Ovary (tissue), 7 donors: ENCODE measurements at regions not wholly inside any gene's neighbourhood (a gene's known extent, or its start where the extent isn't known, plus 50 kb on each side); places are given as distances from the start of the nearest gene placed in this dataset.

Source experiments
- DNase-seq, 5 donors: peaks; one replicate each; pipeline ENCODE4 v3.0.0-alpha.2; 2019 to 2020
- H3K27ac ChIP-seq, 2 donors: fragments of 200-600 bp; one replicate each; pipeline versions ENCODE4 v1.5.1 to v1.8.0; 2019 to 2022
- H3K27me3 ChIP-seq: fragments of 200-600 bp; one replicate; pipeline ENCODE4 v1.8.0; 2022
- H3K36me3 ChIP-seq: fragments of 200-600 bp; sonication (generic); one replicate; pipeline ENCODE4 v1.5.1; 2019
- H3K4me1 ChIP-seq: one replicate; pipeline ENCODE4 v1.8.1; 2013; ENCODE audit warnings: mild to moderate bottlenecking, moderate library complexity; ENCODE audit not compliant: insufficient read depth
- H3K4me3 ChIP-seq: fragments of 200-600 bp; sonication (generic); one replicate; pipeline ENCODE4 v1.5.1; 2017
- H3K9me3 ChIP-seq, 2 donors: fragments of 200-600 bp in 1 of 2; sonication (generic) in 1 of 2; one replicate each; pipeline versions ENCODE4 v1.5.1 to v1.8.1; 2013 to 2019; ENCODE audit warnings: mild to moderate bottlenecking in 1 of 2, moderate library complexity in 1 of 2
- CTCF ChIP-seq, 3 donors: fragments of 450-650 bp in 2 of 3; fragments of 200-600 bp in 1 of 3; IDR thresholded peaks; one replicate each; pipeline versions ENCODE4 v1.5.1 to v1.8.0; 2016 to 2022; ENCODE audit warnings: antibody characterized with exemption in 3 of 3, mild to moderate bottlenecking in 1 of 3
- EP300 ChIP-seq: sonication (generic); formaldehyde crosslinking; IDR thresholded peaks from one replicate; pipeline ENCODE4 v1.6.1; 2017; ENCODE audit warnings: antibody characterized with exemption
- POLR2A ChIP-seq: fragments of 450-650 bp; IDR thresholded peaks from one replicate; pipeline ENCODE4 v1.6.1; 2017; ENCODE audit warnings: antibody characterized with exemption, mild to moderate bottlenecking, moderate library complexity
- WGBS, 3 donors: extraction: QIAGEN DNeasy Blood & Tissue Kit in 1 of 3; methylation state at CpG; one replicate each; pipeline versions ENCODE4 v1.1.5 to v1.1.7; 2013 to 2017; 5-methylcytosine and 5-hydroxymethylcytosine counted together
- intact Hi-C, 4 donors: fragments of 100-400 bp; cut with DNase I; formaldehyde crosslinking; loops; one replicate each; pipeline versions ENCODE4 v1.11.0 to v1.15.1; 2022 to 2023
- donor health status: DM: no; HTN: no; CAD: no; lungs with moderate emphysema.
- donor health status: DM: no; HTN: no; CAD: no.
- donor health status: Bipolar disorder and iron deficiency.
- donor health status: DM: no; HTN: no; CAD: no.
- donor health status: DM: yes; HTN: yes; CAD: no.

- H3K27ac ChIP-seq = peak overlapping the region in 1 of 2 donors; percentile 65
- peaks cover 24% of the 10 kb centered on the region for H3K4me1 ChIP-seq
- H3K9me3 ChIP-seq = no peaks in the 10 kb centered on the region
- TF ChIP-seq CTCF (IDR thresholded peaks at IDR 0.05) (no peak), EP300 (no peak), POLR2A (no peak)
- 79 to 90% (median 79%) methylated on average over 9 of the region's 9 CpGs for WGBS, 3 donors
- H3K36me3 ChIP-seq = no peaks in the 10 kb centered on the region
- H3K4me3 ChIP-seq = no peak overlapping the region
- intact Hi-C loops = no loop called here
- no peak for DNase-seq
- no peaks in the 10 kb centered on the region for H3K27me3 ChIP-seq
These were observed 226.6 kb upstream of the DIO3 start for GRCh38 chr14:101334656-101335055.

GRCh38 chr14:101335061-101335661 is 226.1 kb upstream of the DIO3 start:
- H3K4me3 ChIP-seq = no peak overlapping the region
- H3K27me3 ChIP-seq = no peaks in the 10 kb centered on the region
- H3K9me3 ChIP-seq = no peaks in the 10 kb centered on the region
- no peaks in the 10 kb centered on the region for H3K36me3 ChIP-seq
- peak; percentile 48 to 82 (median 71) for DNase-seq
- peaks cover 25% of the 10 kb centered on the region for H3K4me1 ChIP-seq
- peak overlapping the region in 1 of 2 donors; percentile 65 for H3K27ac ChIP-seq
- intact Hi-C loops = no loop called here
- WGBS, 3 donors = 16 to 29% (median 25%) methylated on average over 13 of the region's 13 CpGs
- TF ChIP-seq POLR2A (no peak), CTCF (IDR thresholded peaks at IDR 0.05) (no peak), EP300 (no peak)

GRCh38 chr14:101336183-101336582 is 225.1 kb upstream of the DIO3 start:
- TF ChIP-seq CTCF (IDR thresholded peaks at IDR 0.05) = no peak
- intact Hi-C loops = no loop called here
- Histone ChIP-seq H3K4me3 (no peak overlapping the region), H3K27me3 (no peaks in the 10 kb centered on the region), H3K27ac (peak overlapping the region in 1 of 2 donors; percentile 65), H3K4me1 (peaks cover 25% of the 10 kb centered on the region), H3K36me3 (no peaks in the 10 kb centered on the region), H3K9me3 (no peaks in the 10 kb centered on the region)
- no peak for DNase-seq

- Histone ChIP-seq H3K4me1 (peaks cover 25% of the 10 kb centered on the region), H3K27me3 (no peaks in the 10 kb centered on the region), H3K36me3 (no peaks in the 10 kb centered on the region), H3K9me3 (no peaks in the 10 kb centered on the region), H3K4me3 (no peak overlapping the region), H3K27ac (peak overlapping the region in 1 of 2 donors; percentile 65)
- TF ChIP-seq CTCF (IDR thresholded peaks at IDR 0.05) (no peak), POLR2A (no peak), EP300 (no peak)
- intact Hi-C loops = no loop called here
- no peak for DNase-seq
- 67 to 72% (median 71%) methylated on average over 7 of the region's 7 CpGs for WGBS, 3 donors
These were observed 224.2 kb upstream of the DIO3 start for GRCh38 chr14:101337053-101337452.
